Fibroblast of lung (primary cell): ENCODE measurements at regions not wholly inside any gene's neighbourhood (a gene's known extent, or its start where the extent isn't known, plus 50 kb on each side); places are given as distances from the start of the nearest gene placed in this dataset.

Source experiments
- DNase-seq, 2 donors: peaks; one replicate each; pipeline versions ENCODE4 v3.0.0 to v3.0.0-alpha.2; 2010; ENCODE audit warnings: low read depth in 2 of 2
- H2AFZ ChIP-seq: 2 replicates; pipeline ENCODE4 v1.5.1; 2012; ENCODE audit warnings: low read length, control low read depth, inconsistent platforms
- H3K27ac ChIP-seq: 2 replicates; pipeline ENCODE4 v1.5.1; 2011; ENCODE audit warnings: low read length, control low read depth; ENCODE audit not compliant: insufficient read depth
- H3K27me3 ChIP-seq: 2 replicates; pipeline ENCODE4 v1.5.1; 2011; ENCODE audit warnings: mild to moderate bottlenecking, low read length; ENCODE audit not compliant: control insufficient read depth, insufficient read depth
- H3K36me3 ChIP-seq: 2 replicates; pipeline ENCODE4 v1.5.1; 2011; ENCODE audit warnings: low read length; ENCODE audit not compliant: control insufficient read depth, insufficient read depth
- H3K4me1 ChIP-seq: 2 replicates; pipeline ENCODE4 v1.5.1; 2011; ENCODE audit warnings: low read length; ENCODE audit not compliant: control insufficient read depth, insufficient read depth; ENCODE audit errors: extremely low read depth
- H3K4me2 ChIP-seq: 2 replicates; pipeline ENCODE4 v1.5.1; 2011; ENCODE audit warnings: low read length, control low read depth; ENCODE audit not compliant: insufficient read depth; ENCODE audit errors: extremely low read depth
- H3K4me3 ChIP-seq, 4 experiments: fragments of 200-600 bp in 1 of 4; sonication (generic) in 1 of 4; replicated peaks in 1 of 4; 2 replicates each; pipeline ENCODE4 v1.5.1; 2011 to 2016; ENCODE audit warnings: low read length in 4 of 4, low read depth in 3 of 4, mild to moderate bottlenecking in 3 of 4, control low read depth in 2 of 4, inconsistent platforms in 1 of 4, mixed read lengths in 1 of 4; ENCODE audit not compliant: insufficient read depth in 1 of 4; ENCODE audit errors: control extremely low read depth in 1 of 4
- H3K79me2 ChIP-seq: 2 replicates; pipeline ENCODE4 v1.5.1; 2012; ENCODE audit warnings: mild to moderate bottlenecking, low read length, inconsistent platforms; ENCODE audit not compliant: control insufficient read depth, insufficient read depth
- H3K9ac ChIP-seq: 2 replicates; pipeline ENCODE4 v1.5.1; 2011; ENCODE audit warnings: mild to moderate bottlenecking, low read length, control low read depth; ENCODE audit not compliant: insufficient read depth
- H3K9me3 ChIP-seq: 2 replicates; pipeline ENCODE4 v1.5.1; 2012; ENCODE audit warnings: low read depth, low read length; ENCODE audit not compliant: control insufficient read depth, insufficient read depth
- H4K20me1 ChIP-seq: 2 replicates; pipeline ENCODE4 v1.5.1; 2011; ENCODE audit warnings: low read length; ENCODE audit not compliant: control insufficient read depth, insufficient read depth; ENCODE audit errors: extremely low read depth
- EZH2 ChIP-seq: IDR thresholded peaks from 2 replicates; pipeline ENCODE4 v1.5.1; 2012; ENCODE audit warnings: low read length, control low read depth, mild to moderate bottlenecking; ENCODE audit errors: missing control alignments
- TF ChIP-seq, protein P1 (sequence below), 2 donors: IDR thresholded peaks in 1 of 2; conservative IDR thresholded peaks in 1 of 2; 1 replicate in 1 of 2; 2 replicates in 1 of 2; pipeline ENCODE4 v1.5.1; 2011 to 2012; ENCODE audit warnings: low read length in 2 of 2, control low read depth in 1 of 2, inconsistent platforms in 1 of 2, low read depth in 1 of 2, mild to moderate bottlenecking in 1 of 2

DNA sequence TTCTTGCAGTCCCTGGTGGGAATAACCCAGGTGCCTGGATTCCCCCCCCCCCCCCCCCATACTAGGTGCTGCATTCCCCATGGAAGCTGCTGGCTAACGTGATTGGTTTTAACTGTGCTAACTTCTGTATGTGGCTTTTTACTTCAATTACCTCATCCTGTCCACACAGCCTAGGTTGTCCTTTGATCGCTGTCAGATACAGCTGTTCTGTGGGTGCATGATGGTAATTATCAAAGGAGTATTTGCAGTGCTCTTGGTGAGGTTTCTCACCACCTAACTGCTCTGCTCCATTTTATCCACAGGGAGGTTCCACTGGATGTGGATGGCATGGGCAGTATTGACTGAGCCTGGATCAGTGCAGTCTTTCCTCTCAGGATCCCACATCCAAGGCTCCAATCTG, 93.0 kb downstream of the ZNF518B start:
- Histone ChIP-seq H3K79me2 (no peaks in the 10 kb centered on the region), H3K9ac (no peak overlapping the region), H3K9me3 (no peaks in the 10 kb centered on the region), H2AFZ (no peak overlapping the region), H3K36me3 (no peaks in the 10 kb centered on the region), H3K27ac (no peak overlapping the region), H4K20me1 (no peaks in the 10 kb centered on the region), H3K4me3 (no peak overlapping the region), H3K27me3 (no peaks in the 10 kb centered on the region), H3K4me2 (no peak overlapping the region), H3K4me1 (no peaks in the 10 kb centered on the region)
- no peak for DNase-seq
- TF ChIP-seq, protein P1, sequence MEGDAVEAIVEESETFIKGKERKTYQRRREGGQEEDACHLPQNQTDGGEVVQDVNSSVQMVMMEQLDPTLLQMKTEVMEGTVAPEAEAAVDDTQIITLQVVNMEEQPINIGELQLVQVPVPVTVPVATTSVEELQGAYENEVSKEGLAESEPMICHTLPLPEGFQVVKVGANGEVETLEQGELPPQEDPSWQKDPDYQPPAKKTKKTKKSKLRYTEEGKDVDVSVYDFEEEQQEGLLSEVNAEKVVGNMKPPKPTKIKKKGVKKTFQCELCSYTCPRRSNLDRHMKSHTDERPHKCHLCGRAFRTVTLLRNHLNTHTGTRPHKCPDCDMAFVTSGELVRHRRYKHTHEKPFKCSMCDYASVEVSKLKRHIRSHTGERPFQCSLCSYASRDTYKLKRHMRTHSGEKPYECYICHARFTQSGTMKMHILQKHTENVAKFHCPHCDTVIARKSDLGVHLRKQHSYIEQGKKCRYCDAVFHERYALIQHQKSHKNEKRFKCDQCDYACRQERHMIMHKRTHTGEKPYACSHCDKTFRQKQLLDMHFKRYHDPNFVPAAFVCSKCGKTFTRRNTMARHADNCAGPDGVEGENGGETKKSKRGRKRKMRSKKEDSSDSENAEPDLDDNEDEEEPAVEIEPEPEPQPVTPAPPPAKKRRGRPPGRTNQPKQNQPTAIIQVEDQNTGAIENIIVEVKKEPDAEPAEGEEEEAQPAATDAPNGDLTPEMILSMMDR (conservative IDR thresholded peaks at IDR 0.05 in 1 of 2, IDR thresholded peaks at IDR 0.05 in 1 of 2; ENCODE audit: low read depth in 1 of 2, low read length in 2 of 2): no peak
- no peak for TF ChIP-seq EZH2

DNA sequence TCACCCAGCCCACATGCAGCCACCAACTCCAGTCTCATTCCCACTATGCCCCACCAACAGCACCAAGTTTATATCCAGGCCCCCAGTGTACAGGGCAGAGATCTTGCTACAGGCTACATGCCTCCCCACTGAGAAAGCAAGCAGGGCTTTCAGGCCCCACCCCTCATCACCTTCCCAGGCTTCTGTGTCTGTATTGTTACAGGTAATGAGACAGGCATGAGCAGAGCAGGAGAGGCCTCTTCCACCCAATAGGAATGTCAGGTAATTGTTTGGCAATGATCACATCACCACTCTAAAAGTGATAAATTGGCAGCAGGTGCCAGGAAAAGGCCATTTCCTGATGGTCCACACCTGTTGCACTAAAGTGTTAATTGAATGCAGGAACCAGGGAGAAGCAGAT, 102.5 kb downstream of the ZNF518B start:
- H3K79me2 ChIP-seq: no peaks in the 10 kb centered on the region
- no peak overlapping the region for H3K4me2 ChIP-seq
- no peaks in the 10 kb centered on the region for H4K20me1 ChIP-seq
- no peak overlapping the region for H3K27ac ChIP-seq
- H3K9me3 ChIP-seq: no peaks in the 10 kb centered on the region
- H3K36me3 ChIP-seq: no peaks in the 10 kb centered on the region
- H3K4me3 ChIP-seq: no peak overlapping the region
- no peaks in the 10 kb centered on the region for H3K4me1 ChIP-seq
- no peak for DNase-seq
- no peak overlapping the region for H3K9ac ChIP-seq
- TF ChIP-seq, protein P1 (conservative IDR thresholded peaks at IDR 0.05 in 1 of 2, IDR thresholded peaks at IDR 0.05 in 1 of 2; ENCODE audit: low read depth in 1 of 2, low read length in 2 of 2): no peak
- TF ChIP-seq EZH2: no peak
- no peaks in the 10 kb centered on the region for H3K27me3 ChIP-seq
- H2AFZ ChIP-seq: no peak overlapping the region

DNA sequence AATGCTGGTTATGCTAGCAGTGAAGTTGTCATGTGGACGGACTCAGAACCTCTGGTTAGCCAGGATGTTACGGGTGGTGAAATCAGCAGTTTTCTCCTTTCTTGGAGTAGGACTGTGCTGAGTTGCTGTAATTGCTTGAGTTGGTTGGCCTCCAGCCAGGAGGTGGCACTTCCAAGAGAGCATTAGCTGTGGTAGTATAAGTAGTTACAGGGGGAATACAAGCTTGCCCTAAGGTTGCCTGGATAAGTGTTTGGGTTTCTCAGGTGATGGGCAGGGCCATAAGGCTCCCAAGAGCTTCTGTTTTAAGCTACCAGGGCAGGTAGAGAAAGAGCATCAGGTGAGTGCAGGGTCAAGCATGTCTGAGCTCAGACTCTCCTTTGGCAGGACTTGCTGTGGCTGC, 103.0 kb downstream of the ZNF518B start:
- Histone ChIP-seq H3K27ac (no peak overlapping the region), H3K79me2 (no peaks in the 10 kb centered on the region), H3K9ac (no peak overlapping the region), H3K36me3 (no peaks in the 10 kb centered on the region), H2AFZ (no peak overlapping the region), H4K20me1 (no peaks in the 10 kb centered on the region), H3K4me1 (no peaks in the 10 kb centered on the region), H3K27me3 (no peaks in the 10 kb centered on the region), H3K4me3 (no peak overlapping the region), H3K9me3 (no peaks in the 10 kb centered on the region), H3K4me2 (no peak overlapping the region)
- no peak for TF ChIP-seq EZH2
- TF ChIP-seq, protein P1 (conservative IDR thresholded peaks at IDR 0.05 in 1 of 2, IDR thresholded peaks at IDR 0.05 in 1 of 2; ENCODE audit: low read depth in 1 of 2, low read length in 2 of 2): no peak
- no peak for DNase-seq
